Endothelial cell of umbilical vein (primary cell): ENCODE measurements at regions not wholly inside any gene's neighbourhood (a gene's known extent, or its start where the extent isn't known, plus 50 kb on each side); places are given as distances from the start of the nearest gene placed in this dataset.

ENCODE experiments used
- CTCF ChIP-seq, 2 donors: IDR thresholded peaks; 1 replicate in 1 of 2; 2 replicates in 1 of 2; pipeline ENCODE4 v1.5.1; 2011; ENCODE audit warnings: low read length in 2 of 2, mild to moderate bottlenecking in 2 of 2, moderate library complexity in 2 of 2, control low read depth in 1 of 2, inconsistent platforms in 1 of 2, low read depth in 1 of 2; ENCODE audit not compliant: insufficient read depth in 1 of 2; ENCODE audit errors: extremely low read depth in 1 of 2
- POLR2A ChIP-seq: IDR thresholded peaks from 2 replicates; pipeline ENCODE4 v1.6.1; 2012; ENCODE audit warnings: low read depth, mild to moderate bottlenecking, control low read depth, low read length
- POLR2AphosphoS5 ChIP-seq: IDR thresholded peaks from 2 replicates; pipeline ENCODE4 v1.6.1; 2012; ENCODE audit warnings: low read depth, mild to moderate bottlenecking, control low read depth, low read length, moderate library complexity; ENCODE audit not compliant: insufficient read depth
- TF ChIP-seq, protein P1 (sequence below): IDR thresholded peaks from 2 replicates; pipeline ENCODE4 v1.6.1; 2011; ENCODE audit not compliant: insufficient read depth, insufficient read length

DNA sequence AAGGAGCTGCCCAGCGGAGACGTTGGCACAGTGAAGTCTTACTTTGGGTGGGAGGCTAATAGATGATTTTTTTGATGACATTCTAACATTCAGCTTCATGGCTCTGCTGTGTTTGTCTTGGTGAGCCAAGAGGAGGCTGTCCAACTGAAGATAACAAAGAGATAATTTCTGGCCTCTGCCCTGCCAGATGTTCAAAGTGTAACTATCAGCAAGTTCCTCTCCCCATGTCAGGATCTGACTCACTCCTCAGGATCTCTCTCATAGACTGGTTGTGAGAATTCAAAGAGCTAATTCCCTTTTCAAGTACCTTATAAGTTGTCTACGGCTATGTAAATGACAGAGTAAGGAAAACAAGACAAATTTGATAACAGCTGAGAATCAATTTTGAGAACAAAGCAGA, 1340.9 kb downstream of the XPNPEP1 start:
- TF ChIP-seq POLR2A (no peak), CTCF (IDR thresholded peaks at IDR 0.05; ENCODE audit: extremely low read depth in 1 of 2, insufficient read depth in 1 of 2, low read depth in 1 of 2, low read length in 2 of 2) (no peak), POLR2AphosphoS5 (no peak)
- TF ChIP-seq, protein P1, sequence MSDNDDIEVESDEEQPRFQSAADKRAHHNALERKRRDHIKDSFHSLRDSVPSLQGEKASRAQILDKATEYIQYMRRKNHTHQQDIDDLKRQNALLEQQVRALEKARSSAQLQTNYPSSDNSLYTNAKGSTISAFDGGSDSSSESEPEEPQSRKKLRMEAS, result no peak
